ENCODE measurements at regions not wholly inside any gene's neighbourhood (a gene's known extent, or its start where the extent isn't known, plus 50 kb on each side); places are given as distances from the start of the nearest gene placed in this dataset.

- Mint-ChIP-seq H3K27me3 (peaks cover 6% of the 10 kb centered on the region), H3K4me3 (no peak overlapping the region), H3K9me3 (peaks cover 0 to 3% (median 1%) of the 10 kb centered on the region in 7 donors), H3K4me1 (no peaks in the 10 kb centered on the region), H3K36me3 (no peaks in the 10 kb centered on the region), H3K27ac (no peak overlapping the region)
- Histone ChIP-seq H3K4me3 (ENCODE audit: low read depth, low read length) (no peak overlapping the region), H3K27me3 (ENCODE audit: control insufficient read depth, insufficient read depth, low read length) (no peaks in the 10 kb centered on the region), H3K27ac (ENCODE audit: insufficient read depth, low read length, poor library complexity, severe bottlenecking) (no peak overlapping the region), H3K4me1 (ENCODE audit: control insufficient read depth, insufficient read depth, low read length, poor library complexity, severe bottlenecking) (no peaks in the 10 kb centered on the region), H3K9me3 (ENCODE audit: control insufficient read depth in 2 of 2, low read length in 2 of 2) (peaks cover 0 to 5% of the 10 kb centered on the region in 2 experiments), H3K36me3 (ENCODE audit: control insufficient read depth, insufficient read depth, low read length) (no peaks in the 10 kb centered on the region)
- DNase-seq (peak in 1 of 3 donors; percentile 21), ATAC-seq (ENCODE audit: low read depth in 2 of 2) (no peak)
These were observed 219.0 kb upstream of the CPEB2 start for GRCh38 chr4:14783011-14783877.

DNA sequence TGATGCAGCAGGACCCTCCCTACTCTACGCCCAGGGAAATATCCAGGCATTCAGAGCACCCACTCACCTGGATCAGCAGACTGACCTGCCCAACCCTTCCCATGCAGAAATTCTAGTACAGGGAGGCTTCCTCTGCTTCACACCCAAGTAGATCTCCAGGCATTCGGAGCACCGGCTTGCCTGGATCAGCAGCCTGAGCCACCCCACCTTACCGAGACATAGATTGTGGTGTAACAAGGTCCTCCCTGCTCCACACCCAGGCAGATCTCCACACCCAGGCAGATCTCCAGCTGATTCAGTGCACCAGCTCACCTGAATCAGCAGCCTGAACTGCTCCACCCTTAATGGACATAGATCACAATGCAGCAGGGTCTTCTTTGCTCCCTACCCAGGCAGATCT, 215.1 kb upstream of the CPEB2 start:
- Mint-ChIP-seq H3K4me3 (no peak overlapping the region), H3K4me1 (no peaks in the 10 kb centered on the region), H3K9me3 (peaks cover 0 to 9% (median 3%) of the 10 kb centered on the region in 7 donors), H3K27ac (no peak overlapping the region), H3K27me3 (no peaks in the 10 kb centered on the region), H3K36me3 (no peaks in the 10 kb centered on the region)
- no peak overlapping the region for H3K27ac ChIP-seq (ENCODE audit: insufficient read depth, low read length, poor library complexity, severe bottlenecking)
- ATAC-seq (ENCODE audit: low read depth in 2 of 2) (no peak), DNase-seq (no peak)
- no peaks in the 10 kb centered on the region for H3K36me3 ChIP-seq (ENCODE audit: control insufficient read depth, insufficient read depth, low read length)
- no peaks in the 10 kb centered on the region for H3K27me3 ChIP-seq (ENCODE audit: control insufficient read depth, insufficient read depth, low read length)
- H3K9me3 ChIP-seq (ENCODE audit: control insufficient read depth in 2 of 2, low read length in 2 of 2) = peaks cover 0 to 14% of the 10 kb centered on the region in 2 experiments
- H3K4me1 ChIP-seq (ENCODE audit: control insufficient read depth, insufficient read depth, low read length, poor library complexity, severe bottlenecking) = no peaks in the 10 kb centered on the region
- H3K4me3 ChIP-seq (ENCODE audit: low read depth, low read length) = no peak overlapping the region

DNA sequence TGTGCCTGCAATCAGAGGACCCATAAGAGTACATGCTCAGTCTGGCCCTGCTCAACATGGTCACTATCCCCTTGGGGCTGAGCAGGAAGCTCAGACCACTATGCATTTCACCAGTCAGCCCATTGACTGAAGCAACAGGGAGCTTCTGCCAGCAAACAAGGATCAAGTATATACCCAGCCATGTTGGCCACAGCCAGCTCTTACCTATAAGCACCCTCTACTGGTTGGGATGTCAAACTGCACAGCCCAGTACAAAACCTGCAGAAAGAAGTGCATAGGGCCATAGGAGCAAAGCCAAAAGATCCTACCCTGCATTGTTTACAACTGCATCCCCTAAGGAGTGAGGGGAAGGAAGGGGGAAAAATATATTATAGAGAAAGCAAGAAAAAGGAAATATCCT, 214.4 kb upstream of the CPEB2 start:
- DNase-seq (peak in 1 of 3 donors; percentile 29), ATAC-seq (ENCODE audit: low read depth in 2 of 2) (no peak)
- H3K27me3 Mint-ChIP-seq = no peaks in the 10 kb centered on the region
- no peak overlapping the region for H3K4me3 Mint-ChIP-seq
- H3K4me1 ChIP-seq (ENCODE audit: control insufficient read depth, insufficient read depth, low read length, poor library complexity, severe bottlenecking) = no peaks in the 10 kb centered on the region
- H3K27ac Mint-ChIP-seq = no peak overlapping the region
- no peaks in the 10 kb centered on the region for H3K36me3 ChIP-seq (ENCODE audit: control insufficient read depth, insufficient read depth, low read length)
- H3K9me3 ChIP-seq (ENCODE audit: control insufficient read depth in 2 of 2, low read length in 2 of 2) = peaks cover 0 to 14% of the 10 kb centered on the region in 2 experiments
- no peaks in the 10 kb centered on the region for H3K36me3 Mint-ChIP-seq
- H3K9me3 Mint-ChIP-seq = peaks cover 0 to 9% (median 3%) of the 10 kb centered on the region in 7 donors
- H3K27me3 ChIP-seq (ENCODE audit: control insufficient read depth, insufficient read depth, low read length) = no peaks in the 10 kb centered on the region
- H3K4me1 Mint-ChIP-seq = no peaks in the 10 kb centered on the region
- H3K4me3 ChIP-seq (ENCODE audit: low read depth, low read length) = no peak overlapping the region
- H3K27ac ChIP-seq (ENCODE audit: insufficient read depth, low read length, poor library complexity, severe bottlenecking) = no peak overlapping the region

- H3K9me3 Mint-ChIP-seq = peaks cover 2 to 17% (median 5%) of the 10 kb centered on the region in 7 donors
These were observed 211.8 kb upstream of the CPEB2 start for GRCh38 chr4:14790494-14790893.

GRCh38 chr4:14792702-14793227, 209.5 kb upstream of the CPEB2 start:
- H3K9me3 Mint-ChIP-seq = peaks cover 2 to 20% (median 12%) of the 10 kb centered on the region in 7 donors
- no peak overlapping the region for H3K4me3 ChIP-seq (ENCODE audit: low read depth, low read length)
- no peaks in the 10 kb centered on the region for H3K36me3 Mint-ChIP-seq
- H3K4me1 ChIP-seq (ENCODE audit: control insufficient read depth, insufficient read depth, low read length, poor library complexity, severe bottlenecking) = no peaks in the 10 kb centered on the region
- no peaks in the 10 kb centered on the region for H3K36me3 ChIP-seq (ENCODE audit: control insufficient read depth, insufficient read depth, low read length)
- no peak overlapping the region for H3K27ac ChIP-seq (ENCODE audit: insufficient read depth, low read length, poor library complexity, severe bottlenecking)
- peaks cover 0 to 13% of the 10 kb centered on the region in 2 experiments for H3K9me3 ChIP-seq (ENCODE audit: control insufficient read depth in 2 of 2, low read length in 2 of 2)
- DNase-seq (no peak), ATAC-seq (ENCODE audit: low read depth in 2 of 2) (no peak)
- H3K27me3 ChIP-seq (ENCODE audit: control insufficient read depth, insufficient read depth, low read length) = no peaks in the 10 kb centered on the region
- H3K4me3 Mint-ChIP-seq = no peak overlapping the region
- no peaks in the 10 kb centered on the region for H3K27me3 Mint-ChIP-seq
- H3K4me1 Mint-ChIP-seq = peaks cover 0 to 5% (median 0%) of the 10 kb centered on the region in 4 donors
- H3K27ac Mint-ChIP-seq = no peak overlapping the region

More at GRCh38 chr4:14790494-14790893, 211.8 kb upstream of the CPEB2 start:
- Histone ChIP-seq H3K36me3 (ENCODE audit: control insufficient read depth, insufficient read depth, low read length) (no peaks in the 10 kb centered on the region), H3K9me3 (ENCODE audit: control insufficient read depth in 2 of 2, low read length in 2 of 2) (peaks cover 0 to 14% of the 10 kb centered on the region in 2 experiments), H3K4me1 (ENCODE audit: control insufficient read depth, insufficient read depth, low read length, poor library complexity, severe bottlenecking) (no peaks in the 10 kb centered on the region), H3K4me3 (ENCODE audit: low read depth, low read length) (no peak overlapping the region), H3K27ac (ENCODE audit: insufficient read depth, low read length, poor library complexity, severe bottlenecking) (no peak overlapping the region), H3K27me3 (ENCODE audit: control insufficient read depth, insufficient read depth, low read length) (no peaks in the 10 kb centered on the region)
- ATAC-seq (ENCODE audit: low read depth in 2 of 2) (no peak), DNase-seq (no peak)
- Mint-ChIP-seq H3K27me3 (no peaks in the 10 kb centered on the region), H3K27ac (no peak overlapping the region), H3K4me1 (peaks cover 0 to 5% (median 0%) of the 10 kb centered on the region in 4 donors), H3K36me3 (no peaks in the 10 kb centered on the region), H3K4me3 (no peak overlapping the region)

GRCh38 chr4:14800977-14801376, 201.3 kb upstream of the CPEB2 start:
- Mint-ChIP-seq H3K36me3 (no peaks in the 10 kb centered on the region), H3K4me1 (no peaks in the 10 kb centered on the region), H3K27ac (no peak overlapping the region), H3K27me3 (no peaks in the 10 kb centered on the region), H3K4me3 (no peak overlapping the region), H3K9me3 (peaks cover 0 to 11% (median 5%) of the 10 kb centered on the region in 7 donors)
- no peak for ATAC-seq (ENCODE audit: low read depth in 2 of 2)
- Histone ChIP-seq H3K4me1 (ENCODE audit: control insufficient read depth, insufficient read depth, low read length, poor library complexity, severe bottlenecking) (no peaks in the 10 kb centered on the region), H3K36me3 (ENCODE audit: control insufficient read depth, insufficient read depth, low read length) (no peaks in the 10 kb centered on the region), H3K27ac (ENCODE audit: insufficient read depth, low read length, poor library complexity, severe bottlenecking) (no peak overlapping the region), H3K27me3 (ENCODE audit: control insufficient read depth, insufficient read depth, low read length) (no peaks in the 10 kb centered on the region), H3K4me3 (ENCODE audit: low read depth, low read length) (no peak overlapping the region), H3K9me3 (ENCODE audit: control insufficient read depth in 2 of 2, low read length in 2 of 2) (peaks cover 0 to 2% of the 10 kb centered on the region in 2 experiments)
- no peak for DNase-seq

GRCh38 chr4:14802596-14802995, 199.7 kb upstream of the CPEB2 start:
- H3K4me3 ChIP-seq (ENCODE audit: low read depth, low read length) = no peak overlapping the region
- no peaks in the 10 kb centered on the region for H3K4me1 Mint-ChIP-seq
- no peaks in the 10 kb centered on the region for H3K36me3 ChIP-seq (ENCODE audit: control insufficient read depth, insufficient read depth, low read length)
- H3K27ac Mint-ChIP-seq = no peak overlapping the region
- DNase-seq (no peak), ATAC-seq (ENCODE audit: low read depth in 2 of 2) (no peak)
- H3K4me3 Mint-ChIP-seq = no peak overlapping the region
- H3K27me3 Mint-ChIP-seq = no peaks in the 10 kb centered on the region
- H3K27me3 ChIP-seq (ENCODE audit: control insufficient read depth, insufficient read depth, low read length) = no peaks in the 10 kb centered on the region
- H3K27ac ChIP-seq (ENCODE audit: insufficient read depth, low read length, poor library complexity, severe bottlenecking) = no peak overlapping the region
- H3K9me3 ChIP-seq (ENCODE audit: control insufficient read depth in 2 of 2, low read length in 2 of 2) = peaks cover 0 to 2% of the 10 kb centered on the region in 2 experiments
- no peaks in the 10 kb centered on the region for H3K4me1 ChIP-seq (ENCODE audit: control insufficient read depth, insufficient read depth, low read length, poor library complexity, severe bottlenecking)
- H3K9me3 Mint-ChIP-seq = peaks cover 0 to 9% (median 5%) of the 10 kb centered on the region in 7 donors
- no peaks in the 10 kb centered on the region for H3K36me3 Mint-ChIP-seq

Data from CD4-positive, CD25-positive, alpha-beta regulatory T cell (primary cell).